ENCODE measurements at regions not wholly inside any gene's neighbourhood (a gene's known extent, or its start where the extent isn't known, plus 50 kb on each side); places are given as distances from the start of the nearest gene placed in this dataset.

DNA sequence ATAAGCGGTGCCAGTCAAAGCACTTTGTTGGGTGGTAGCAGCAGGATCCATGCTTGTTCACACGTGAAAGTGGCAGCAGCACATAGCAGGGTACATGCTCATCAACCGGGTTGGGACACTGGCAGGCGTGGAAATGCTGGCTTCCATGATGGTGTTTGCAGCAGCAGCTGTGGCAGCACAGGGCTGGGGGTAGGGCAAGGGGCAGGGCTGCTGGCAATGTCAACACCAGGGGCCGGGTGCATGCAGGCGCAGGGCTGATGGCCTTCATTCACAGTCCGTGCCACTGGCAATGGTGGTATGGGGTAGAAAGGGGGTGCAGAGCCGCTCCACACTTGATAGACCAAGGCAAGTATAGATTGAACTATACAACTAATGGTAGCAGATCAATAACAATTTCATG, 374.7 kb upstream of the FAM241A start:
- H3K27me3 ChIP-seq (ENCODE audit: control insufficient read depth in 1 of 2, insufficient read depth in 2 of 2, low read length in 2 of 2): no peaks in the 10 kb centered on the region
- H3K9ac ChIP-seq (ENCODE audit: low read depth in 1 of 2, low read length in 2 of 2): no peak overlapping the region
- H3K4me3 ChIP-seq (ENCODE audit: low read depth in 1 of 2, low read length in 2 of 2): no peak overlapping the region
- no peaks in the 10 kb centered on the region for H3K4me1 ChIP-seq (ENCODE audit: control insufficient read depth in 1 of 2, insufficient read depth in 2 of 2, low read length in 2 of 2)
- no peaks in the 10 kb centered on the region for H3K36me3 ChIP-seq (ENCODE audit: control insufficient read depth in 1 of 2, insufficient read depth in 2 of 2, low read length in 2 of 2)
- no peak overlapping the region for H3K27ac ChIP-seq (ENCODE audit: low read depth, low read length)
- no peaks in the 10 kb centered on the region for H3K9me3 ChIP-seq (ENCODE audit: control insufficient read depth in 1 of 2, low read length in 2 of 2)

DNA sequence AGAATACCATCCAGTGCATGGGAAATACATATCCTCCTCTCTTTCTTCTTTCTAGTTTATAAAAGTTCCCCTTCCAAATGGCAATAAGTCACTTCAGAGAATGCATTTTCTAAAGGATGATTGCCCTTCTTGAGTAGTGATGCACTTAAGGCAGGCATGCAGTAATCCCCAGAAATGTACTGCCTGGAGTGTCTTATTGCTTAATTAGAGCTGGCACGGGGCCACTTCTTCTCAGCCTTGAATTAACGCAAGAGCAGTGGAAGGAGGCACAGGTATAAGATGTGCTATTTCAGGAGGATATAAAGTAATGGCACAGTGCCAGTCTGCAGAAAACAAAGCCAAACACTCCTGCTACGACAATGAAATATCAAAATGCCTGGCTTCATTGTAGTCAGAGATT, 371.4 kb upstream of the FAM241A start:
- Histone ChIP-seq H3K27ac (ENCODE audit: low read depth, low read length) (no peak overlapping the region), H3K4me1 (ENCODE audit: control insufficient read depth in 1 of 2, insufficient read depth in 2 of 2, low read length in 2 of 2) (no peaks in the 10 kb centered on the region), H3K9ac (ENCODE audit: low read depth in 1 of 2, low read length in 2 of 2) (no peak overlapping the region), H3K36me3 (ENCODE audit: control insufficient read depth in 1 of 2, insufficient read depth in 2 of 2, low read length in 2 of 2) (no peaks in the 10 kb centered on the region), H3K4me3 (ENCODE audit: low read depth in 1 of 2, low read length in 2 of 2) (no peak overlapping the region), H3K27me3 (ENCODE audit: control insufficient read depth in 1 of 2, insufficient read depth in 2 of 2, low read length in 2 of 2) (no peaks in the 10 kb centered on the region), H3K9me3 (ENCODE audit: control insufficient read depth in 1 of 2, low read length in 2 of 2) (no peaks in the 10 kb centered on the region)

DNA sequence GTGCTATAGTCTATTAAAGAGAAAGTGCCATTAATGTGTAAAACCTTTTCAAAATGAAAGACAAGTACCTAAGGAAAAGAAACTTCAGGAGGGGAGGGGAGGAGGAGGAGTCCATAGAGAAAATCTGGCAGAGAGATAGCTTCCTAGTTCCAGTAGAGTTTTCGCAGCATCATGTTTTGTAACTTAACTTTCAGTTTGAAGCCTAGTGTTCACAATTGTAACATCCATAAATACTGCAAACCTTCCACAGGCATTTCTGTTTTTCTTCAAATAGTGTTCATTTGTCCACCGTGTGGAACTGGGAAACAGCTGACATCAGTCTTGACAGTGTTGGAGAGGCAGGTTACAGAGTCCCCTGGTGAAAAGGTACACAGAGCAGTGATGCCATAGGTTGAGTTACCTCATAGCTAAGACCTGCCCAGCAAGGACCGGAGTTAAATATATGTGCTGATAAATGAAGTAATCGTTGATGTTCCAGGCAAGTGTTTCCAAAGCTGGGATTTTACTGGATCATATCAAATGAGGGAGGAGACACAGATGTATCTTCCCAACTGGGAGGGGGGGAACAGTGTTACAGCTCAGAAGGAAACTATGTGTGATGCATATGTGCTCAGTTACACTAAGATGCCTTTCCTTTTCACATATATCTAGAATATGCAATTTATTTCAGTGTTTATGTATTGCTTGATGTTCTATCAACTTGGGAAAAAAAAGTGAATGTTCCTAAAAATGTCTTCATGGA, 369.5 kb upstream of the FAM241A start:
- no peaks in the 10 kb centered on the region for H3K9me3 ChIP-seq (ENCODE audit: control insufficient read depth in 1 of 2, low read length in 2 of 2)
- no peaks in the 10 kb centered on the region for H3K27me3 ChIP-seq (ENCODE audit: control insufficient read depth in 1 of 2, insufficient read depth in 2 of 2, low read length in 2 of 2)
- H3K4me1 ChIP-seq (ENCODE audit: control insufficient read depth in 1 of 2, insufficient read depth in 2 of 2, low read length in 2 of 2): no peaks in the 10 kb centered on the region
- no peak overlapping the region for H3K27ac ChIP-seq (ENCODE audit: low read depth, low read length)
- H3K4me3 ChIP-seq (ENCODE audit: low read depth in 1 of 2, low read length in 2 of 2): no peak overlapping the region
- no peak overlapping the region for H3K9ac ChIP-seq (ENCODE audit: low read depth in 1 of 2, low read length in 2 of 2)
- H3K36me3 ChIP-seq (ENCODE audit: control insufficient read depth in 1 of 2, insufficient read depth in 2 of 2, low read length in 2 of 2): no peaks in the 10 kb centered on the region

DNA sequence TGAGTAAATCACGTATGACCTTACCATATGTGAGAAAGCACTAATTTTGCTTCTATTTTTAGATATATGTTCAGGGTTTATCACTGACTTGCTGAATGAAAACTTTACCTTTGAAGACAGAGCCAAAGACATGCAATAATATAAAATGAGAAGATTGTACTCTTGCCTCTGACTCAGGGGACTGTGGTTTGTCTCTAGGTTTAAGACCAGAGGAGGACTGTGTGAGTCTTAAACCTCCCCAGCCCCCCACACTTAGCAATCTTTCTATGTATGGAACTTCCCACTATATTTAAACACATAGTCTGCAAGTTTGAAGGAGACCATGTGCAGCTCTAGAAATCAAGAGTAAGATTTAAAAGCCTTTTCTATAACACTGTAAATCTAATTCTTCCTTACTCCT, 368.7 kb upstream of the FAM241A start:
- Histone ChIP-seq H3K4me3 (ENCODE audit: low read depth in 1 of 2, low read length in 2 of 2) (no peak overlapping the region), H3K27ac (ENCODE audit: low read depth, low read length) (no peak overlapping the region), H3K4me1 (ENCODE audit: control insufficient read depth in 1 of 2, insufficient read depth in 2 of 2, low read length in 2 of 2) (no peaks in the 10 kb centered on the region), H3K27me3 (ENCODE audit: control insufficient read depth in 1 of 2, insufficient read depth in 2 of 2, low read length in 2 of 2) (no peaks in the 10 kb centered on the region), H3K9me3 (ENCODE audit: control insufficient read depth in 1 of 2, low read length in 2 of 2) (no peaks in the 10 kb centered on the region), H3K36me3 (ENCODE audit: control insufficient read depth in 1 of 2, insufficient read depth in 2 of 2, low read length in 2 of 2) (no peaks in the 10 kb centered on the region), H3K9ac (ENCODE audit: low read depth in 1 of 2, low read length in 2 of 2) (no peak overlapping the region)

DNA sequence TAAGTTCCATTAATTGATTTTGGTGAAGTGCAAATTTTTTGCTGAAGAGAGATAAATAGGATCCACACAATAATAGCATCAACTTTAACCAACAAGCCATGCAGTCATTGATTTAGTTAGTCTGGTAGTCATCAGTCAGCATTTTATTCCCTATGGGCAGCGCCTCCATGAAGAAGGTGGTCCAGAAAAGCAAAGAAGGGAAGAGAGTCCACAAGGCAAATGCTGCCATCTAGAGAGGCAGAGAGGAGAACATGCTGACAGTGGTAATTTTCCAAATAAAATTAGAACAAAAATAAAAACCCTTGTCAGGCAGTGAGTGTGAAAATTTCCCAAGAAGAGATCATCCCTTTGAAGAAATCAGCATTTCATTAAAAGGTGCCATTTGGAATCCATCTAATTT, 366.7 kb upstream of the FAM241A start:
- no peaks in the 10 kb centered on the region for H3K4me1 ChIP-seq (ENCODE audit: control insufficient read depth in 1 of 2, insufficient read depth in 2 of 2, low read length in 2 of 2)
- no peak overlapping the region for H3K9ac ChIP-seq (ENCODE audit: low read depth in 1 of 2, low read length in 2 of 2)
- no peak overlapping the region for H3K27ac ChIP-seq (ENCODE audit: low read depth, low read length)
- no peaks in the 10 kb centered on the region for H3K9me3 ChIP-seq (ENCODE audit: control insufficient read depth in 1 of 2, low read length in 2 of 2)
- no peak overlapping the region for H3K4me3 ChIP-seq (ENCODE audit: low read depth in 1 of 2, low read length in 2 of 2)
- no peaks in the 10 kb centered on the region for H3K36me3 ChIP-seq (ENCODE audit: control insufficient read depth in 1 of 2, insufficient read depth in 2 of 2, low read length in 2 of 2)
- no peaks in the 10 kb centered on the region for H3K27me3 ChIP-seq (ENCODE audit: control insufficient read depth in 1 of 2, insufficient read depth in 2 of 2, low read length in 2 of 2)

DNA sequence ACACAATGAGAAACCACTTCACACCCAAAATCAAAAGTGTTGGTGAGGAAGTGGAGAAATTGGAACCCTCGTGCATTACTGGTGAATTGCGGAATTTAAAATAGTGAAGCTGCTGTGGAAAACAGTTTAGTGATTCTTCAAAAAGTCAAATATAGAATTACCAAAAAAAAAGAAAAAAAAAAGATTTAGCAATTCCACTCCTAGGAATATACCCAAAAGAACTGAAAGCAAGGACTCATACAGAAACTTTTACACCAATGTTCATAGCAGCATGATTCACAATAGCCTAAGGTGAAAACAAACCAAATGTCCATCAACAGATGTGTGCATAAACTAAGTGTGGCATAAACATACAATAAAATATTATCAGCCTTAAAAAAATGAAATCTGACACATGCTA, 364.3 kb upstream of the FAM241A start:
- H3K4me3 ChIP-seq (ENCODE audit: low read depth in 1 of 2, low read length in 2 of 2): no peak overlapping the region
- no peaks in the 10 kb centered on the region for H3K4me1 ChIP-seq (ENCODE audit: control insufficient read depth in 1 of 2, insufficient read depth in 2 of 2, low read length in 2 of 2)
- H3K27ac ChIP-seq (ENCODE audit: low read depth, low read length): no peak overlapping the region
- no peak overlapping the region for H3K9ac ChIP-seq (ENCODE audit: low read depth in 1 of 2, low read length in 2 of 2)
- H3K9me3 ChIP-seq (ENCODE audit: control insufficient read depth in 1 of 2, low read length in 2 of 2): no peaks in the 10 kb centered on the region
- H3K36me3 ChIP-seq (ENCODE audit: control insufficient read depth in 1 of 2, insufficient read depth in 2 of 2, low read length in 2 of 2): no peaks in the 10 kb centered on the region
- H3K27me3 ChIP-seq (ENCODE audit: control insufficient read depth in 1 of 2, insufficient read depth in 2 of 2, low read length in 2 of 2): no peaks in the 10 kb centered on the region

DNA sequence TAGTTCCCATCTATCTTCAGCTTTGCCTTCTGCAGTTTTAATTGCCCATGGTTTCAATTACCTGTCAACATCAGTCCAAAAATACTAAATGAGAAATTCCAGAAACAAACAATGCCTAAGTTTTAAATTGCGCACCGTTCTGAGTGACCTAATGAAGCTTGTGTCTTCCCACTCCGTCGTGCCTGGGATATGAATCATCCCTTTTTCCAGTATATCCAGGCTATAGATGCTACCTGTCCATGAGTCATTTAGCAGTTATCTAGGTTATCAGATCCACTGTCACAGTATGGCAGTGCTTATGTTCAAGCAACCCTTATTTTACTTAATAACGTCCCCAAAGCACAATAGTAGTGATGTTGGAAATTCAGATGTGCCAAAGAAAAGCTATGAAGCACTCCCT, 363.6 kb upstream of the FAM241A start:
- H3K9ac ChIP-seq (ENCODE audit: low read depth in 1 of 2, low read length in 2 of 2): no peak overlapping the region
- no peaks in the 10 kb centered on the region for H3K36me3 ChIP-seq (ENCODE audit: control insufficient read depth in 1 of 2, insufficient read depth in 2 of 2, low read length in 2 of 2)
- no peak overlapping the region for H3K4me3 ChIP-seq (ENCODE audit: low read depth in 1 of 2, low read length in 2 of 2)
- H3K27ac ChIP-seq (ENCODE audit: low read depth, low read length): no peak overlapping the region
- no peaks in the 10 kb centered on the region for H3K27me3 ChIP-seq (ENCODE audit: control insufficient read depth in 1 of 2, insufficient read depth in 2 of 2, low read length in 2 of 2)
- no peaks in the 10 kb centered on the region for H3K9me3 ChIP-seq (ENCODE audit: control insufficient read depth in 1 of 2, low read length in 2 of 2)
- no peaks in the 10 kb centered on the region for H3K4me1 ChIP-seq (ENCODE audit: control insufficient read depth in 1 of 2, insufficient read depth in 2 of 2, low read length in 2 of 2)

DNA sequence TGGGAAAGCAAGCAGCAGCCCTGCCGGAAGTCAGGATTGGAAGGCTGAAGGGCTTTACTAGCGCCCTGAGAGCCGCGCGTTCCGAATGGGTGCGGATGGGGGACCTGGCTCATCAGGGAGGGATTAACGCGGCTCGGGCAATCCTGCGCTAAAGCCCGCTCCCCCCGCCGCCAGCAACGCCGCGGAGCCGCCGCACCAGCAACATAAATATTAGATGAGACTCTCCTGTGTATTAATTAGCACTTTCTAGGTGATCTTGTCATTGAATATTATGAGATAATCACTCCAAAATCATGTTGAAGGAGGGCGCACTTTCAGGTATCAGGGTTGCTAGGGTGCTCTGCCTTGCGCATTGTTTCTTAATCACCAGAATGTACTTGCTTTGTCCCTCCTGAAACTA, 357.2 kb upstream of the FAM241A start:
- H3K27me3 ChIP-seq (ENCODE audit: control insufficient read depth in 1 of 2, insufficient read depth in 2 of 2, low read length in 2 of 2): no peaks in the 10 kb centered on the region
- H3K4me1 ChIP-seq (ENCODE audit: control insufficient read depth in 1 of 2, insufficient read depth in 2 of 2, low read length in 2 of 2): no peaks in the 10 kb centered on the region
- no peaks in the 10 kb centered on the region for H3K9me3 ChIP-seq (ENCODE audit: control insufficient read depth in 1 of 2, low read length in 2 of 2)
- no peak overlapping the region for H3K9ac ChIP-seq (ENCODE audit: low read depth in 1 of 2, low read length in 2 of 2)
- H3K36me3 ChIP-seq (ENCODE audit: control insufficient read depth in 1 of 2, insufficient read depth in 2 of 2, low read length in 2 of 2): no peaks in the 10 kb centered on the region
- no peak overlapping the region for H3K27ac ChIP-seq (ENCODE audit: low read depth, low read length)
- no peak overlapping the region for H3K4me3 ChIP-seq (ENCODE audit: low read depth in 1 of 2, low read length in 2 of 2)

DNA sequence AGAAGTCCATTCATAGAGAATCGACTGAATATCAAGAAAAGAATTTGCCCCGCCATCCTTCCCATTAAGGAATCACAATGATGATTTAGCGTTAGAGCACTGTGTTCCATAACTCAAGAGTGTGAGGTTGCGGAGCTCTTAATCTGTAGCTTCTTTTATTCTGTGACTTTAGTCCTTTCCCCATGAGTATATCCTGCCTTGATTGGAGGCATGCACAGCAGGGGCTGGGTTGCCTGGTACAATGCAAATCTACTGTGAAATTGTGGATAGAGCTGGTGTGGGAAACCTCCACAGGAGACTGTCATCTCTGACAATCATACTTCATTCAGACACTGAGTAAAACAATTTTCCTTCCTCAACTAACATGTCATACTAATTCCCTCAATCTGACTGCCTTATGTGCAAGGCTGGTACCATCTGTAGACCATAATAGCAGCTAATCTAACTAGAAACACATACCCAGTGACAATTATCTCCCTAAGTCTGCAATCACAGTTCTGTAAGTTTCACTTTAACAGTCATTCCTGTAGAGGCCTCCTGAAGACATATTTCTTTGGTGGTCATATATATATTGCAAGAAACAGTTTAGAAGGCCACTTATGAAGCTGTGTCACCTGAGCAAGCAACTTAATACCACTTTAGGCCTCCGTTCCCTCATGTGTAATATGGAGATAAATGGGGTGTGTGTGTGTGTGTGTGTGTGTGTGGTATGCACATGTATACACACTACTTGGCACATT, 355.2 kb upstream of the FAM241A start:
- H3K27ac ChIP-seq (ENCODE audit: low read depth, low read length): no peak overlapping the region
- H3K9ac ChIP-seq (ENCODE audit: low read depth in 1 of 2, low read length in 2 of 2): no peak overlapping the region
- no peaks in the 10 kb centered on the region for H3K36me3 ChIP-seq (ENCODE audit: control insufficient read depth in 1 of 2, insufficient read depth in 2 of 2, low read length in 2 of 2)
- no peaks in the 10 kb centered on the region for H3K4me1 ChIP-seq (ENCODE audit: control insufficient read depth in 1 of 2, insufficient read depth in 2 of 2, low read length in 2 of 2)
- H3K27me3 ChIP-seq (ENCODE audit: control insufficient read depth in 1 of 2, insufficient read depth in 2 of 2, low read length in 2 of 2): no peaks in the 10 kb centered on the region
- H3K9me3 ChIP-seq (ENCODE audit: control insufficient read depth in 1 of 2, low read length in 2 of 2): no peaks in the 10 kb centered on the region
- no peak overlapping the region for H3K4me3 ChIP-seq (ENCODE audit: low read depth in 1 of 2, low read length in 2 of 2)

DNA sequence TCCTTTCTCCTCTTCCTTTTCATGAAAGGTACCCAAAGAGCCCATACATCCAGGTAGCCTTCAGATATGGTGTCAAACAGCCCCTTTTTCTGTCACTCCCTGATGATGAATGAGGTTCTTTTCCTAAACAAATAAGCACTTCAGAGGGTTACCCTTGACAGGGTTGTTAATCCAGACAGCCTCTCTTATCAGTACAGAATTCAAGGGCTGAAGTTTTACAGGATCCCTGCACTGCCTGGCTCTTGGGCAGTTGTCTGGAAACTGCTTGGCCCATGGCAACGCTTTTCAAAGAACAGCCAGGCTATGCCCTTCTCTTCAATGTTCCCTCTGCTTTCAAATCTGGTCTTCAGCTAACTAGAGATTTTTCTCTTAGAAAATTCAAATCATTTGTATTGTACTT, 352.6 kb upstream of the FAM241A start:
- no peaks in the 10 kb centered on the region for H3K27me3 ChIP-seq (ENCODE audit: control insufficient read depth in 1 of 2, insufficient read depth in 2 of 2, low read length in 2 of 2)
- H3K27ac ChIP-seq (ENCODE audit: low read depth, low read length): no peak overlapping the region
- H3K9me3 ChIP-seq (ENCODE audit: control insufficient read depth in 1 of 2, low read length in 2 of 2): no peaks in the 10 kb centered on the region
- no peak overlapping the region for H3K4me3 ChIP-seq (ENCODE audit: low read depth in 1 of 2, low read length in 2 of 2)
- no peaks in the 10 kb centered on the region for H3K36me3 ChIP-seq (ENCODE audit: control insufficient read depth in 1 of 2, insufficient read depth in 2 of 2, low read length in 2 of 2)
- no peak overlapping the region for H3K9ac ChIP-seq (ENCODE audit: low read depth in 1 of 2, low read length in 2 of 2)
- H3K4me1 ChIP-seq (ENCODE audit: control insufficient read depth in 1 of 2, insufficient read depth in 2 of 2, low read length in 2 of 2): no peaks in the 10 kb centered on the region

Data from duodenal mucosa (tissue), 2 donors.